ENCODE measurements at regions not wholly inside any gene's neighbourhood (a gene's known extent, or its start where the extent isn't known, plus 50 kb on each side); places are given as distances from the start of the nearest gene placed in this dataset.

GRCh38 chr12:97753332-97753731, 290.7 kb downstream of the RMST start:
- Mint-ChIP-seq H3K36me3 (ENCODE audit: low read depth) (no peaks in the 10 kb centered on the region), H3K9me3 (peaks cover 4% of the 10 kb centered on the region), H3K4me3 (no peak overlapping the region), H3K27me3 (ENCODE audit: low read depth) (no peaks in the 10 kb centered on the region), H3K27ac (no peak overlapping the region), H3K4me1 (ENCODE audit: low read depth) (no peaks in the 10 kb centered on the region)

DNA sequence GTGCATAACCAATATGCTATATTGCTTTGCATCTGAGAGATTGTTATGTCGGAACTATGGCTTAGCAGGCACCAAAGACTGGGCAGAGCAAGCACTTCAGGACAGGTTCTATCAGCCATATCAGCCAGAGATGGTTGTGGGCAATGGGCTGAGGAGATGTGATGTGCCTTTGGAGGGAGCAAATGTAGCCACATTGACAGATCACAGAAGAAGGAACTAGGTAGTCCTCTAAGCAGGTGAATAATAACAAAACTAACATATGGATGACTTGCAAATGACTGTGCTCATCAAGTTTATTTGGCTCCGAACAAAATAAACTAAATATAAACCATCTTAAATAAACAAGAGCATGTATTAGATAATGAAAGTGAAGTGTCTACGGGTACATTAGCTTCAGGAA, 291.7 kb downstream of the RMST start:
- Mint-ChIP-seq H3K27me3 (ENCODE audit: low read depth) (no peaks in the 10 kb centered on the region), H3K27ac (no peak overlapping the region), H3K36me3 (ENCODE audit: low read depth) (no peaks in the 10 kb centered on the region), H3K9me3 (peaks cover 4% of the 10 kb centered on the region), H3K4me3 (no peak overlapping the region), H3K4me1 (ENCODE audit: low read depth) (no peaks in the 10 kb centered on the region)

DNA sequence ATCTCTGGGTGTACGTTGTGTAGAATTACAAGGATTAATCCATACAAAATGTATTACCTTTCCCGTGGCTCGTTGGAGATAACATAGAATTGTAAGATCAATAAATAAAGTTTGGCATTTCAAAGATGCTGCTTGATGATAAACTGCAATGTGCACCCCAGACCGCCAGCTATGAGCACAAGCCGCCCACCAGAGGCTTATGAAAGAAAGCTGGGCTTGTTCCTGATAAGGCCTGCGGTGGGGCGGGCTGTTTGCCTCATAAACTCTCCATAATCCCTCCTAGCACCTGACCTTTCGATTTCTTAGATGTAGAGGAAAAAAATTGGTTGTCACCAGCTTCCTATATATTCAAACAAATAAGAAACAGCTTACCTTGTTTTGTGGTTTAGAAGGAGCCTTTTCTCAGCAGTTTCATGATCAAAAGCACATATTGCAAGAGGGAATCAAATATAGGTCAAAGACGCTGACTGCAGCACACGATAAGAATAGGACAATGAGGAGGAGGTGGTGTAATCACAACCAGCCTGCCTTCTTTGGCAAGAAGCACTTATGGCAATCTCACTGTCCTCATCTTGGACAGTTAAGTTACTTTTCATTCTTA, 293.6 kb downstream of the RMST start:
- no peaks in the 10 kb centered on the region for H3K36me3 Mint-ChIP-seq (ENCODE audit: low read depth)
- H3K27me3 Mint-ChIP-seq (ENCODE audit: low read depth): no peaks in the 10 kb centered on the region
- H3K27ac Mint-ChIP-seq: no peak overlapping the region
- peaks cover 10% of the 10 kb centered on the region for H3K9me3 Mint-ChIP-seq
- H3K4me3 Mint-ChIP-seq: no peak overlapping the region
- no peaks in the 10 kb centered on the region for H3K4me1 Mint-ChIP-seq (ENCODE audit: low read depth)

- H3K36me3 Mint-ChIP-seq (ENCODE audit: low read depth): no peaks in the 10 kb centered on the region
- no peaks in the 10 kb centered on the region for H3K27me3 Mint-ChIP-seq (ENCODE audit: low read depth)
- no peaks in the 10 kb centered on the region for H3K4me1 Mint-ChIP-seq (ENCODE audit: low read depth)
- peaks cover 10% of the 10 kb centered on the region for H3K9me3 Mint-ChIP-seq
- H3K27ac Mint-ChIP-seq: no peak overlapping the region
- H3K4me3 Mint-ChIP-seq: no peak overlapping the region
Measured at GRCh38 chr12:97756741-97757140, 294.1 kb downstream of the RMST start.

GRCh38 chr12:97757481-97758193, 295.0 kb downstream of the RMST start:
- Mint-ChIP-seq H3K36me3 (ENCODE audit: low read depth) (no peaks in the 10 kb centered on the region), H3K27me3 (ENCODE audit: low read depth) (no peaks in the 10 kb centered on the region), H3K27ac (no peak overlapping the region), H3K9me3 (peaks cover 10% of the 10 kb centered on the region), H3K4me1 (ENCODE audit: low read depth) (no peaks in the 10 kb centered on the region), H3K4me3 (no peak overlapping the region)

DNA sequence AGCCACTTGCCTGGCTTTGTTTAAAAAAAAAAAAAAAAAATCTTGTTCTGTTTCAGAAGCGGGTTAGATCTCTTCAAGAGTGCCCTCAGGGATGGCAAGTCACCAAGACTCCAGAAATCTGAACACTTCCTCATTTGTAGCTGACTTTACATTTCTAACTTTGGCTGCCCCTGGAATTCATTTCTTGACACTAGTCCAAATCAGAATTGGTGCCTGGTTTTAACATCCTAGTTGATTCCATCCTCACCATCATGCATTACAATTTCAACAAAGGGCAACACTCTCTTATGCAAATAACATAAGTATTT, 295.5 kb downstream of the RMST start:
- Mint-ChIP-seq H3K36me3 (ENCODE audit: low read depth) (no peaks in the 10 kb centered on the region), H3K27ac (no peak overlapping the region), H3K27me3 (ENCODE audit: low read depth) (no peaks in the 10 kb centered on the region), H3K9me3 (peaks cover 10% of the 10 kb centered on the region), H3K4me1 (ENCODE audit: low read depth) (no peaks in the 10 kb centered on the region), H3K4me3 (no peak overlapping the region)

- Mint-ChIP-seq H3K27me3 (ENCODE audit: low read depth) (no peaks in the 10 kb centered on the region), H3K4me3 (no peak overlapping the region), H3K9me3 (peaks cover 10% of the 10 kb centered on the region)
Measured at GRCh38 chr12:97758586-97758985, 296.0 kb downstream of the RMST start.

DNA sequence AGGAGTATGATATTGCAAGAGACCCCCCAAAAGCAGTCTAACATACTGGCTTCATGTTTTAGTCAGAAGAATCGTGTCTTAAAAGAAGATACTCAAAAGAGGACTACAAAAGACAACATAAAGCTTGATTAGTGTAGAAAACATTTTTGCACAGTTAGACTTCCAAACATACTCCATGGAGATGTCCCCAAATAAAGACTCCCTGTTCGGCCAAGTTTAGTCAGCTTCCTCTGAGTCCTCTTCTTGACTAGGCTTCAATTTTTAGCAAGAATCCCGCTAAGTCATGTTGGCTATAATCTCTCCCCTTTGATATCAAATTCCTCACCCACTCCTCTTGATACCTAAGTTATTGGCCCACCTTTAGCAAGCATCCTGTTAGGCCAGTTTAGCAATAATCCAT, 298.0 kb downstream of the RMST start:
- Mint-ChIP-seq H3K9me3 (peaks cover 17% of the 10 kb centered on the region), H3K4me1 (ENCODE audit: low read depth) (no peaks in the 10 kb centered on the region)

More at GRCh38 chr12:97758586-97758985, 296.0 kb downstream of the RMST start:
- Mint-ChIP-seq H3K36me3 (ENCODE audit: low read depth) (no peaks in the 10 kb centered on the region), H3K4me1 (ENCODE audit: low read depth) (no peaks in the 10 kb centered on the region), H3K27ac (no peak overlapping the region)

GRCh38 chr12:97763113-97763512, 300.5 kb downstream of the RMST start:
- Mint-ChIP-seq H3K4me3 (no peak overlapping the region), H3K36me3 (ENCODE audit: low read depth) (no peaks in the 10 kb centered on the region), H3K27ac (no peak overlapping the region), H3K4me1 (ENCODE audit: low read depth) (no peaks in the 10 kb centered on the region), H3K27me3 (ENCODE audit: low read depth) (no peaks in the 10 kb centered on the region), H3K9me3 (peaks cover 17% of the 10 kb centered on the region)

More for the DNA sequence above, 298.0 kb downstream of the RMST start:
- Mint-ChIP-seq H3K4me3 (no peak overlapping the region), H3K27me3 (ENCODE audit: low read depth) (no peaks in the 10 kb centered on the region), H3K27ac (no peak overlapping the region), H3K36me3 (ENCODE audit: low read depth) (no peaks in the 10 kb centered on the region)

DNA sequence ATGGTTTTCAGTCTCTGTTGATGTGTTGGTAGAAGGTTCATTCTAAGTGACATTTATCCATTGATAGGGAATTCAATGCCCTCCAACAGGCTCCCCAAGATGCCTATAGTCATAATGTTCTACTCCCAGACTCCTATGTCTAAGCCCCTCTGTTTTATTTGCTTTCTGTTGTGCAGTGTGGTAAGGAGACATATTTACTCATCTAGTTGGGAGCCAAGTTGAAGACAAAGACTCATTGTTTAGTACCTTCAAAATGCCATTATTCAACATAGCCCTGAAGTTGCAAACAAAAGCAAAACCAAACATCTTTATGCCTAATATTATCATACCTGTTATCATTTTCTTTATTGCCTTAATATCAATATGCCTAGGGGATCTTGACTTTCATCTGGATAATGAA, 302.1 kb downstream of the RMST start:
- Mint-ChIP-seq H3K4me1 (ENCODE audit: low read depth) (no peaks in the 10 kb centered on the region), H3K9me3 (peaks cover 15% of the 10 kb centered on the region), H3K36me3 (ENCODE audit: low read depth) (no peaks in the 10 kb centered on the region), H3K27me3 (ENCODE audit: low read depth) (no peaks in the 10 kb centered on the region), H3K4me3 (no peak overlapping the region), H3K27ac (no peak overlapping the region)

GRCh38 chr12:97767347-97767746, 304.7 kb downstream of the RMST start:
- peaks cover 7% of the 10 kb centered on the region for H3K9me3 Mint-ChIP-seq
- H3K4me1 Mint-ChIP-seq (ENCODE audit: low read depth): no peaks in the 10 kb centered on the region
- no peak overlapping the region for H3K27ac Mint-ChIP-seq
- no peaks in the 10 kb centered on the region for H3K36me3 Mint-ChIP-seq (ENCODE audit: low read depth)
- H3K4me3 Mint-ChIP-seq: no peak overlapping the region
- no peaks in the 10 kb centered on the region for H3K27me3 Mint-ChIP-seq (ENCODE audit: low read depth)

DNA sequence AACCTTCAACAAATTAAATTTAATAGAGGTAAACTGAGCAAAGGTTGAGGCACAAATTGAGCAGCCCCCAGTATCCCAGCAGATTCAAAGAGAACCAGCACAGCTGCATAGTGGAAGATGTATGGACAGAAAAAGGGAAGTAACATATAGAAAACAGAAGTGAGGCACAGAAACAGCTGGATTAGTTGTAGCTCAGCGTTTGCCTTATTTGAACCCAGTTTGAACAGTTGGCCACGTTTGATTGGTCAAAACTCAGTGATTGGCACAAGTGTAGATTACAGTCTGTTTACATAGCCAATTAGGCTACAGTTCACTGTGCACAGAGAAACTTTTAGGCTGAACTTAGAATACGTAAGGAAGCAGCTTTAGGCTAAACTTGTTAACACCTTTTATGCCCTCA, 315.5 kb downstream of the RMST start:
- Mint-ChIP-seq H3K27ac (no peak overlapping the region), H3K27me3 (ENCODE audit: low read depth) (no peaks in the 10 kb centered on the region), H3K36me3 (ENCODE audit: low read depth) (no peaks in the 10 kb centered on the region), H3K4me3 (no peak overlapping the region), H3K4me1 (ENCODE audit: low read depth) (no peaks in the 10 kb centered on the region), H3K9me3 (no peaks in the 10 kb centered on the region)

GRCh38 chr12:97781342-97781741, 318.7 kb downstream of the RMST start:
- Mint-ChIP-seq H3K9me3 (no peaks in the 10 kb centered on the region), H3K27ac (no peak overlapping the region), H3K4me3 (no peak overlapping the region), H3K27me3 (ENCODE audit: low read depth) (no peaks in the 10 kb centered on the region), H3K4me1 (ENCODE audit: low read depth) (no peaks in the 10 kb centered on the region), H3K36me3 (ENCODE audit: low read depth) (no peaks in the 10 kb centered on the region)

- H3K27ac Mint-ChIP-seq: no peak overlapping the region
- H3K27me3 Mint-ChIP-seq (ENCODE audit: low read depth): no peaks in the 10 kb centered on the region
- no peak overlapping the region for H3K4me3 Mint-ChIP-seq
- H3K36me3 Mint-ChIP-seq (ENCODE audit: low read depth): no peaks in the 10 kb centered on the region
- H3K4me1 Mint-ChIP-seq (ENCODE audit: low read depth): no peaks in the 10 kb centered on the region
- no peaks in the 10 kb centered on the region for H3K9me3 Mint-ChIP-seq
Measured at GRCh38 chr12:97784904-97785303, 322.3 kb downstream of the RMST start.

DNA sequence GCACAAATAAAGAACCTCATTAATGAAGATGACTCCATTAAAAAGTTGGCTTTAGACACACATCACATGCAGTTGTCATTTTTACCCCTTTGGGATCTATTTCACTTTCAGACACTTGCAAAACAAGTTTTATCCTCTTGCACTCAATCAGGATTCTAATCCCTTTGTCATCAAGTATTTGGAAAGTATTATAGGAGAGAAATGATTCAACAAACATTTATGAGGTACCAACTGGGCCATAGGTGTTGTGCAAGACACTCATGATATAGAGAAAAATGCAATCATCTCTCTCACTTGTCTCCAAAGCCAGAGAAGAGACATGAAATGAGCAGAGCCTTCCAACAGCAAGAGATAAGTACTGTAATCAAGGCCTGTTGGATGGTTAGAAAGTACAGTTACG, 327.7 kb downstream of the RMST start:
- H3K4me1 Mint-ChIP-seq (ENCODE audit: low read depth): no peaks in the 10 kb centered on the region
- no peak overlapping the region for H3K4me3 Mint-ChIP-seq
- H3K9me3 Mint-ChIP-seq: no peaks in the 10 kb centered on the region
- H3K27me3 Mint-ChIP-seq (ENCODE audit: low read depth): no peaks in the 10 kb centered on the region
- H3K36me3 Mint-ChIP-seq (ENCODE audit: low read depth): no peaks in the 10 kb centered on the region
- no peak overlapping the region for H3K27ac Mint-ChIP-seq
